ENCODE measurements at regions not wholly inside any gene's neighbourhood (a gene's known extent, or its start where the extent isn't known, plus 50 kb on each side); places are given as distances from the start of the nearest gene placed in this dataset.

DNA sequence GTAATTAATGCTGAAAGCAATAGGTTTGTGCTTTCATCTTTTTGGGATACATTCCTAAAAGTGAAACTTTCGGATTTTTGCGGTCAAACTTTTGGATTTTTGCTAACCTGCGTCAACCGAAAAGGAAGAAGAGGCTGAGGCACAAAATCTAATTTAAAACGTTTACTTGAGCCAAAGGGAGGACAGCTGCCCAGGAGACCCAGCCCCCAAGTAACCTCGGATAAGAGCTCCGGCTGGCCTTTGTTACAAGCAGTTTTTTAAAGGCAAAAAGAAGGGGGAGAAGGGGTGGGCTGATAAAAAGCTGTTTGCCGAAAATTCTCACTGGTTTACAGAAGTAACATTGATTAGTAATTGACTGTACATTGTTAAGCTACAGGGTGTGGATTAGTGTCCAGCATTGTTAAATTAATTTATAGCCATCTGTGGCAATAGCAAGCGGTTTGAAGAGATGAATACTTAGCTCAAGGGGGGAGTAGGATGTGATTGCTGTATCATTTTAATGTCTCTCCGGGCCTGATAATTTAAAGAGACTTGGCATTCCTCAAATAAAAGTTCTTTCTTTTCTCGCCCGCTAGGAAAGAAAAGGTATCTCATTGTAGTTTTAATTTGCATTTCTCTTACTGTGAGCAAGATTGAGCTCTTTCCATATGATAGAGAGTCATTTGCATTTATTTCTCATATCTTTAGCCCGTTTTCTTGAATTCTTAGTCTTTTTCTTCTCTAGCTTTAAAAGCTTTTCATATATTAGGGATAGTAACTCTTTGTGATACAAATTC is 59.1 kb upstream of the USP9X start:
- TF ChIP-seq, protein P1, sequence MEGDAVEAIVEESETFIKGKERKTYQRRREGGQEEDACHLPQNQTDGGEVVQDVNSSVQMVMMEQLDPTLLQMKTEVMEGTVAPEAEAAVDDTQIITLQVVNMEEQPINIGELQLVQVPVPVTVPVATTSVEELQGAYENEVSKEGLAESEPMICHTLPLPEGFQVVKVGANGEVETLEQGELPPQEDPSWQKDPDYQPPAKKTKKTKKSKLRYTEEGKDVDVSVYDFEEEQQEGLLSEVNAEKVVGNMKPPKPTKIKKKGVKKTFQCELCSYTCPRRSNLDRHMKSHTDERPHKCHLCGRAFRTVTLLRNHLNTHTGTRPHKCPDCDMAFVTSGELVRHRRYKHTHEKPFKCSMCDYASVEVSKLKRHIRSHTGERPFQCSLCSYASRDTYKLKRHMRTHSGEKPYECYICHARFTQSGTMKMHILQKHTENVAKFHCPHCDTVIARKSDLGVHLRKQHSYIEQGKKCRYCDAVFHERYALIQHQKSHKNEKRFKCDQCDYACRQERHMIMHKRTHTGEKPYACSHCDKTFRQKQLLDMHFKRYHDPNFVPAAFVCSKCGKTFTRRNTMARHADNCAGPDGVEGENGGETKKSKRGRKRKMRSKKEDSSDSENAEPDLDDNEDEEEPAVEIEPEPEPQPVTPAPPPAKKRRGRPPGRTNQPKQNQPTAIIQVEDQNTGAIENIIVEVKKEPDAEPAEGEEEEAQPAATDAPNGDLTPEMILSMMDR (IDR thresholded peaks at IDR 0.05): no peak
- Histone ChIP-seq H3K36me3 (ENCODE audit: control insufficient read depth, insufficient read depth, low read length) (no peaks in the 10 kb centered on the region), H3K27me3 (ENCODE audit: control insufficient read depth, insufficient read depth, low read length) (no peaks in the 10 kb centered on the region), H3K9ac (no peak overlapping the region), H3K79me2 (no peaks in the 10 kb centered on the region), H3K4me3 (ENCODE audit: low read depth, low read length) (no peak overlapping the region), H3K9me3 (ENCODE audit: control insufficient read depth, low read length) (no peaks in the 10 kb centered on the region), H3K4me1 (no peaks in the 10 kb centered on the region), H2AFZ (no peak overlapping the region), H3K27ac (no peak overlapping the region), H3K4me2 (ENCODE audit: low read length) (no peak overlapping the region)

DNA sequence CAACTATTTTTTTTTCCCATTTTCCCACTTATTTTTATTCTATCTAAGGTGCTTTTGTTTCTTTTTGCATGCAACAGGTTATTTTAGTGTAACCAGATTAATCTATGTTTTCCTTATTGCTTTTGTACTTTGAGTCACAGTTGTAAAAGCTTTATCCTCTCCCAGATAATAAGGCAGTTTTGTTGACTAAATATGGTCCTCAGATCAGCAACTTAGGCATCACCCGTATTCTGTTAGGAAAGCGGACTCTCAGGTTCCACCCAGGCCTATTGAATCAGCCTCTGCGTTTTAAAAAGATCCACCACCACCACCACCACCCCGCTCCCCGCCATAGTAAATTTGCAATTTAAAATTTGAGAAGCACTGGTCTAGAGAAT is 58.6 kb upstream of the USP9X start:
- Histone ChIP-seq H3K79me2 (no peaks in the 10 kb centered on the region), H3K4me1 (no peaks in the 10 kb centered on the region), H3K4me2 (ENCODE audit: low read length) (no peak overlapping the region), H3K27me3 (ENCODE audit: control insufficient read depth, insufficient read depth, low read length) (no peaks in the 10 kb centered on the region), H3K9me3 (ENCODE audit: control insufficient read depth, low read length) (no peaks in the 10 kb centered on the region), H3K27ac (no peak overlapping the region), H3K4me3 (ENCODE audit: low read depth, low read length) (no peak overlapping the region), H2AFZ (no peak overlapping the region), H3K36me3 (ENCODE audit: control insufficient read depth, insufficient read depth, low read length) (no peaks in the 10 kb centered on the region), H3K9ac (no peak overlapping the region)
- TF ChIP-seq, protein P1 (IDR thresholded peaks at IDR 0.05): no peak

DNA sequence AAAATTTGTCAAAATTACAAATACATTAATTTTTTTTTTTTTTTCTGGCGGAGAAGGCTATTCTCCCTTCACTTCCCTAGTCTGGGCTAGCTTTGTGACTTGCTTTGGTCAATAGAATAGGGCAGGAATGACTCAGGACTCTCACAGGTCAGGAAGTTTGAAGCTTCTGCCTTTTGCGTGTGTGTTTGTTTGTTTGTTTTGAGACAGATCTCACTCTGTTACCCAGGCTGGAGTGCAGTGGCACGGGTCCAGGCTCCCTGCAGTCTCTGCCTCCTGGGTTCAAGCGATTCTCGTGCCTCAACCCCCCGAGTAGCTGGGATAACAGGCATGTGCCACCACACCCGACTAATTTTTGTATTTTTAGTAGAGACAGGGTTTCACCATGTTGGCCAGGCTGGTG is 55.9 kb upstream of the USP9X start:
- no peak overlapping the region for H3K4me2 ChIP-seq (ENCODE audit: low read length)
- H3K4me3 ChIP-seq (ENCODE audit: low read depth, low read length): no peak overlapping the region
- H3K9ac ChIP-seq: no peak overlapping the region
- H2AFZ ChIP-seq: no peak overlapping the region
- no peaks in the 10 kb centered on the region for H3K4me1 ChIP-seq
- no peaks in the 10 kb centered on the region for H3K27me3 ChIP-seq (ENCODE audit: control insufficient read depth, insufficient read depth, low read length)
- no peak overlapping the region for H3K27ac ChIP-seq
- H3K79me2 ChIP-seq: no peaks in the 10 kb centered on the region
- no peaks in the 10 kb centered on the region for H3K9me3 ChIP-seq (ENCODE audit: control insufficient read depth, low read length)
- no peaks in the 10 kb centered on the region for H3K36me3 ChIP-seq (ENCODE audit: control insufficient read depth, insufficient read depth, low read length)
- TF ChIP-seq, protein P1 (IDR thresholded peaks at IDR 0.05): no peak

DNA sequence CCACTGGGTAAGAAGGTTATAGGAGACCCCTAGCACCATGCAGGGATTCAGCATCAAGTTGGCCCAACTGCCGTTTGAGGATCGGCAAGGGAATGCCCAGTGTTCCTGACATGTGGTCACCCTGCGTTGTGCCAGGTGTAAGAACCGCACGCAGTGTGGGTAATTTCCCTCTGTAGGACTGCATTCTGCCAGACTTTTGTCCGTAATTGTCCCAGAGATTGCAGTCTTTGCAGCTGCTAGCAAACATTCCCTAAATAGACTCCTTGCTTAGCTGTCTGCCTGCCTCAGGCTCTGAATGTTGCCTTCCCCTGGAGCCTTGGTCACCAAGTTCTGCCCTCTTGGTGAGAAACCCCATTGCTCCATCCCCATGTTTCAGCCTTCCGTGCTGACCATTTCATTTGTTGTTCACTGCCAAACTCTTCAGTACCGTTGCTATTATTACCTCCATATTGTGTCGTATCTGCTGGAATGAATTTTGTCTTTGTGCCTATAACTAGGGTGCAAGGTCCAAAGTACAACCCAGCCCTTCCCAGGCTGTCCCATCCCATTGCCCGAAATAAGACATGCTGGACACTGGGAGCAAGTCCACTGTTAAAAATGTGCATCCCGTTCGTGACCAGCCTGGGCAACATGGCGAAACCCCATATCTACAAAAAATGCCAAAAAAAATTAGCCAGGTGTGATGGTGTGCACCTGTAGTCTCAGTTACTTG is 53.8 kb upstream of the USP9X start:
- TF ChIP-seq, protein P1 (IDR thresholded peaks at IDR 0.05): no peak
- Histone ChIP-seq H3K36me3 (ENCODE audit: control insufficient read depth, insufficient read depth, low read length) (no peaks in the 10 kb centered on the region), H3K4me1 (no peaks in the 10 kb centered on the region), H3K4me2 (ENCODE audit: low read length) (no peak overlapping the region), H2AFZ (no peak overlapping the region), H3K27ac (no peak overlapping the region), H3K27me3 (ENCODE audit: control insufficient read depth, insufficient read depth, low read length) (no peaks in the 10 kb centered on the region), H3K9me3 (ENCODE audit: control insufficient read depth, low read length) (no peaks in the 10 kb centered on the region), H3K79me2 (no peaks in the 10 kb centered on the region), H3K9ac (no peak overlapping the region), H3K4me3 (ENCODE audit: low read depth, low read length) (no peak overlapping the region)

Data from parathyroid adenoma (tissue), 2 donors.